ENCODE measurements at regions not wholly inside any gene's neighbourhood (a gene's known extent, or its start where the extent isn't known, plus 50 kb on each side); places are given as distances from the start of the nearest gene placed in this dataset.

DNA sequence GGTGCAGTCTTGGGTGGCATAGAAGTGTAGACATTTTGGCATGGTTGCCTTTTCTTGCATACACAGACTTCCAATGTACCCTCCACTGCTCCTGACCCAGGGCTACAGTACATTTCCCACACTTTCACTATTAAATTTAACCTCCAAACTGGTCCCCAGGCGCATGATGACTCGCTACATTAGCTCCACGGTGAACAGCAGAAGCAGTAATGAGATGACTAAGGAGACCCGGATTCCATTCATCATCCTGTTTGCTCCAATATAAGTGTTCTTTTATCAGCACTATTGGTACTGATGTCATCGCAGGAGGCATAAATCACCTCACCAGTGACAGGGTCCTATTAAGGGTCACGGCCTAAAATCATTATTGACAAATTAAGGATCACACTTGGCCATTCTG is 316.5 kb downstream of the EN1 start:
- TF ChIP-seq EZH2phosphoT487 (IDR thresholded peaks at IDR 0.05; ENCODE audit: borderline replicate concordance): no peak
- no peak for TF ChIP-seq CTCF (conservative IDR thresholded peaks at IDR 0.05; ENCODE audit: low read length)
- no peaks in the 10 kb centered on the region for H3F3A ChIP-seq (ENCODE audit: low read depth)
- H3K9ac ChIP-seq (ENCODE audit: low read depth, low read length, poor library complexity, severe bottlenecking): no peak overlapping the region
- H3K36me3 ChIP-seq (ENCODE audit: insufficient read depth, low read length): no peaks in the 10 kb centered on the region
- H2AFZ ChIP-seq (ENCODE audit: low read length): no peak overlapping the region
- no peaks in the 10 kb centered on the region for H3K9me3 ChIP-seq (ENCODE audit: insufficient read depth, low read depth, low read length)
- no peaks in the 10 kb centered on the region for H3K79me2 ChIP-seq (ENCODE audit: insufficient read depth, low read length)
- no peaks in the 10 kb centered on the region for H4K20me1 ChIP-seq (ENCODE audit: insufficient read depth, low read length, poor library complexity, severe bottlenecking)
- H3K9me2 ChIP-seq (replicated peaks; ENCODE audit: low read depth, low read length): no peaks in the 10 kb centered on the region
- H3K4me3 ChIP-seq (ENCODE audit: low read length, poor library complexity, severe bottlenecking): no peak overlapping the region
- H3K27me3 ChIP-seq (ENCODE audit: insufficient read depth, low read length, poor library complexity, severe bottlenecking): no peaks in the 10 kb centered on the region
- no peaks in the 10 kb centered on the region for H3K4me1 ChIP-seq (ENCODE audit: insufficient read depth, low read length, poor library complexity, severe bottlenecking)
- no peak overlapping the region for H3K4me2 ChIP-seq (ENCODE audit: low read depth, low read length, poor library complexity, severe bottlenecking)

DNA sequence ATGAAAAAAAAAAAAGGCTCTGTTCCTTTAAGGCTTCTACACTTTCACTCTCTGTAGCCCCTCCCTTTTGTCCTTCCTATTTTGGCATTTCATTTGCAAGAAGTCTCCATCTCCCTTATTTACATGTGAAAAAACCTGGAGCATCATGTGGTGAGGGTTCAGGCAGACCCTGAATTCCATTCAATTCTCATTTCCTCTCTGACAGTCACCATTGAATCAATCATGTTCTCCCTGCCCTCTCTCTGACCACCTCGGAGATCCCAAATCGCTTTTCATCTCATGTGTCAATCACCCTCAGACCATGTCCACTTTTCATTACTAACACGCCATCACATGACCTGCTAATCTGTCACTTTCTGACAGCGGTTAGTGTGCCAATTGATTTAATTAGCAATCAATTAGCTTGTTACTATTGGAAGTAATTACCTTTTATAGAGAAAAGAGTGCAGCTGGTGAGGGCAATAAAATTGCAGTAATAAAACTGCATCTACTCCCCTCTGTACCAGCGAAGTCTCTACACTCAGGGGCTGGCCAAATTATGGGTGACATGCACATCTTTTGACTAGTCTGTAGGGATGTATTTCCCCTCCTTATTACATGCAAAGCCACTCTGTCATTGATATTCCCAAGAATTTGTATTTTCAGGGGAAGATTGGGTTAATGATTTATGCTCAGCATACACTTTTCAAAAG is 317.4 kb downstream of the EN1 start:
- no peaks in the 10 kb centered on the region for H3K27me3 ChIP-seq (ENCODE audit: insufficient read depth, low read length, poor library complexity, severe bottlenecking)
- H3F3A ChIP-seq (ENCODE audit: low read depth): no peaks in the 10 kb centered on the region
- H4K20me1 ChIP-seq (ENCODE audit: insufficient read depth, low read length, poor library complexity, severe bottlenecking): no peaks in the 10 kb centered on the region
- no peak overlapping the region for H3K4me3 ChIP-seq (ENCODE audit: low read length, poor library complexity, severe bottlenecking)
- no peaks in the 10 kb centered on the region for H3K36me3 ChIP-seq (ENCODE audit: insufficient read depth, low read length)
- no peak overlapping the region for H3K4me2 ChIP-seq (ENCODE audit: low read depth, low read length, poor library complexity, severe bottlenecking)
- H3K9ac ChIP-seq (ENCODE audit: low read depth, low read length, poor library complexity, severe bottlenecking): no peak overlapping the region
- no peak overlapping the region for H2AFZ ChIP-seq (ENCODE audit: low read length)
- H3K4me1 ChIP-seq (ENCODE audit: insufficient read depth, low read length, poor library complexity, severe bottlenecking): no peaks in the 10 kb centered on the region
- no peaks in the 10 kb centered on the region for H3K79me2 ChIP-seq (ENCODE audit: insufficient read depth, low read length)
- no peak for TF ChIP-seq EZH2phosphoT487 (IDR thresholded peaks at IDR 0.05; ENCODE audit: borderline replicate concordance)
- no peak for TF ChIP-seq CTCF (conservative IDR thresholded peaks at IDR 0.05; ENCODE audit: low read length)
- H3K9me3 ChIP-seq (ENCODE audit: insufficient read depth, low read depth, low read length): no peaks in the 10 kb centered on the region
- H3K9me2 ChIP-seq (replicated peaks; ENCODE audit: low read depth, low read length): no peaks in the 10 kb centered on the region

GRCh38 chr2:118527571-118527970 is 319.9 kb downstream of the EN1 start:
- TF ChIP-seq CTCF (conservative IDR thresholded peaks at IDR 0.05; ENCODE audit: low read length) (no peak), EZH2phosphoT487 (IDR thresholded peaks at IDR 0.05; ENCODE audit: borderline replicate concordance) (no peak)

More at GRCh38 chr2:118527571-118527970, 319.9 kb downstream of the EN1 start:
- H3K9ac ChIP-seq (ENCODE audit: low read depth, low read length, poor library complexity, severe bottlenecking): no peak overlapping the region
- H3F3A ChIP-seq (ENCODE audit: low read depth): no peaks in the 10 kb centered on the region
- no peak overlapping the region for H2AFZ ChIP-seq (ENCODE audit: low read length)
- no peaks in the 10 kb centered on the region; the same call in 1 of the 2 replicates for H3K9me3 ChIP-seq (ENCODE audit: insufficient read depth, low read depth, low read length)
- no peaks in the 10 kb centered on the region for H3K4me1 ChIP-seq (ENCODE audit: insufficient read depth, low read length, poor library complexity, severe bottlenecking)
- H3K4me2 ChIP-seq (ENCODE audit: low read depth, low read length, poor library complexity, severe bottlenecking): no peak overlapping the region
- H3K79me2 ChIP-seq (ENCODE audit: insufficient read depth, low read length): no peaks in the 10 kb centered on the region
- H3K27me3 ChIP-seq (ENCODE audit: insufficient read depth, low read length, poor library complexity, severe bottlenecking): no peaks in the 10 kb centered on the region
- H3K9me2 ChIP-seq (replicated peaks; ENCODE audit: low read depth, low read length): no peaks in the 10 kb centered on the region
- H4K20me1 ChIP-seq (ENCODE audit: insufficient read depth, low read length, poor library complexity, severe bottlenecking): no peaks in the 10 kb centered on the region
- H3K36me3 ChIP-seq (ENCODE audit: insufficient read depth, low read length): no peaks in the 10 kb centered on the region
- no peak overlapping the region for H3K4me3 ChIP-seq (ENCODE audit: low read length, poor library complexity, severe bottlenecking)
